Transverse colon (tissue), 4 donors: ENCODE measurements at regions not wholly inside any gene's neighbourhood (a gene's known extent, or its start where the extent isn't known, plus 50 kb on each side); places are given as distances from the start of the nearest gene placed in this dataset.

Experiments used
- DNase-seq: peaks from one replicate; pipeline ENCODE4 v3.0.0-alpha.2; 2019
- H3K27ac ChIP-seq, 4 donors: fragments of 200-600 bp; sonication (generic); 2 replicates each; pipeline ENCODE4 v1.5.1; 2016 to 2018; ENCODE audit warnings: inconsistent platforms in 4 of 4
- H3K27me3 ChIP-seq: fragments of 200-600 bp; sonication (generic); 2 replicates; pipeline ENCODE4 v1.5.1; 2017; ENCODE audit warnings: inconsistent platforms
- H3K36me3 ChIP-seq, 4 donors: fragments of 200-600 bp; sonication (generic); 2 replicates each; pipeline ENCODE4 v1.5.1; 2017 to 2019; ENCODE audit warnings: inconsistent platforms in 4 of 4
- H3K4me1 ChIP-seq, 4 donors: fragments of 200-600 bp; sonication (generic); 2 replicates each; pipeline ENCODE4 v1.5.1; 2017 to 2020; ENCODE audit warnings: inconsistent platforms in 4 of 4
- H3K4me3 ChIP-seq, 4 donors: fragments of 200-600 bp; sonication (generic); 1 replicate in 1 of 4; 2 replicates in 3 of 4; pipeline versions ENCODE4 v1.5.1 to v1.6.1; 2017 to 2019; ENCODE audit warnings: inconsistent platforms in 4 of 4
- H3K9me3 ChIP-seq, 2 donors: fragments of 200-600 bp; sonication (generic); 2 replicates each; pipeline ENCODE4 v1.5.1; 2017 to 2019; ENCODE audit warnings: inconsistent platforms in 2 of 2
- EP300 ChIP-seq: sonication (generic); formaldehyde crosslinking; IDR thresholded peaks from one replicate; pipeline ENCODE4 v1.6.1; 2017; ENCODE audit warnings: antibody characterized with exemption, low read depth
- POLR2A ChIP-seq: fragments of 450-650 bp; IDR thresholded peaks from one replicate; pipeline ENCODE4 v1.6.1; 2016; ENCODE audit warnings: antibody characterized with exemption, mild to moderate bottlenecking, moderate library complexity
- POLR2AphosphoS5 ChIP-seq, 3 donors: sonication (generic); formaldehyde crosslinking; IDR thresholded peaks; one replicate each; pipeline ENCODE4 v1.6.1; 2016; ENCODE audit warnings: antibody characterized with exemption in 3 of 3
- WGBS, 2 donors: methylation state at CpG; one replicate each; pipeline ENCODE4 v1.1.5; 2018; ENCODE audit warnings: low coverage in 1 of 2; 5-methylcytosine and 5-hydroxymethylcytosine counted together
- in situ Hi-C, 4 donors: fragments of 200-750 bp; cut with MboI; loops; one replicate each; pipeline versions ENCODE4 v1.15.0 to v1.15.1; 2017; ENCODE audit warnings: low sequenced_read_pairs in 3 of 4, low pct_ligation_motif_present in 1 of 4, low pct_unique_long_range_greater_than_20kb in 1 of 4
- intact Hi-C: fragments of 100-400 bp; cut with DNase I; formaldehyde crosslinking; loops from one replicate; pipeline ENCODE4 v1.15.1; 2023; ENCODE audit warnings: low total_unique reads
- TF ChIP-seq, protein P1 (sequence below), 5 experiments: fragments of 200-600 bp in 3 of 5; fragments of 450-650 bp in 2 of 5; sonication (generic) in 3 of 5; IDR thresholded peaks; 1 replicate in 2 of 5; 2 replicates in 3 of 5; pipeline ENCODE4 v1.5.1; 2016 to 2017; ENCODE audit warnings: antibody characterized with exemption in 5 of 5, inconsistent platforms in 3 of 5, mild to moderate bottlenecking in 2 of 5, moderate library complexity in 1 of 5

GRCh38 chr5:170451747-170452365 lies 52.0 kb upstream of the KCNIP1 start:
- intact Hi-C loops = no loop called here
- in situ Hi-C loops = loop anchor here in 1 of 4 donors (10.0 kb wide), 1 partner anchor 173 kb away; no protein-coding TSS in a partner anchor
- no peak overlapping the region for H3K4me3 ChIP-seq

GRCh38 chr5:170450061-170450669 lies 53.7 kb upstream of the KCNIP1 start:
- no peak overlapping the region for H3K4me3 ChIP-seq
- intact Hi-C loops = no loop called here
- no peak overlapping the region for H3K27ac ChIP-seq
- 67% methylated on average over 9 of the region's 9 CpGs; no CpG with 5 or more reads in 1 of the 2 donors for WGBS, 2 donors
- DNase-seq = no peak
- H3K27me3 ChIP-seq = no peaks in the 10 kb centered on the region
- TF ChIP-seq, protein P1, sequence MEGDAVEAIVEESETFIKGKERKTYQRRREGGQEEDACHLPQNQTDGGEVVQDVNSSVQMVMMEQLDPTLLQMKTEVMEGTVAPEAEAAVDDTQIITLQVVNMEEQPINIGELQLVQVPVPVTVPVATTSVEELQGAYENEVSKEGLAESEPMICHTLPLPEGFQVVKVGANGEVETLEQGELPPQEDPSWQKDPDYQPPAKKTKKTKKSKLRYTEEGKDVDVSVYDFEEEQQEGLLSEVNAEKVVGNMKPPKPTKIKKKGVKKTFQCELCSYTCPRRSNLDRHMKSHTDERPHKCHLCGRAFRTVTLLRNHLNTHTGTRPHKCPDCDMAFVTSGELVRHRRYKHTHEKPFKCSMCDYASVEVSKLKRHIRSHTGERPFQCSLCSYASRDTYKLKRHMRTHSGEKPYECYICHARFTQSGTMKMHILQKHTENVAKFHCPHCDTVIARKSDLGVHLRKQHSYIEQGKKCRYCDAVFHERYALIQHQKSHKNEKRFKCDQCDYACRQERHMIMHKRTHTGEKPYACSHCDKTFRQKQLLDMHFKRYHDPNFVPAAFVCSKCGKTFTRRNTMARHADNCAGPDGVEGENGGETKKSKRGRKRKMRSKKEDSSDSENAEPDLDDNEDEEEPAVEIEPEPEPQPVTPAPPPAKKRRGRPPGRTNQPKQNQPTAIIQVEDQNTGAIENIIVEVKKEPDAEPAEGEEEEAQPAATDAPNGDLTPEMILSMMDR (IDR thresholded peaks at IDR 0.05) = no peak
- TF ChIP-seq POLR2AphosphoS5 (IDR thresholded peaks at IDR 0.05) = no peak
- TF ChIP-seq POLR2A = no peak
- no peak for TF ChIP-seq EP300
- in situ Hi-C loops = loop anchor here in 1 of 4 donors (10.0 kb wide), 1 partner anchor 175 kb away; no protein-coding TSS in a partner anchor
- H3K4me1 ChIP-seq = no peaks in the 10 kb centered on the region
- H3K9me3 ChIP-seq = no peaks in the 10 kb centered on the region
- no peaks in the 10 kb centered on the region for H3K36me3 ChIP-seq

More at GRCh38 chr5:170451747-170452365, 52.0 kb upstream of the KCNIP1 start:
- TF ChIP-seq POLR2AphosphoS5 (IDR thresholded peaks at IDR 0.05) = no peak
- TF ChIP-seq, protein P1 (IDR thresholded peaks at IDR 0.05) = no peak
- TF ChIP-seq EP300 = no peak
- no peak for TF ChIP-seq POLR2A
- Histone ChIP-seq H3K9me3 (no peaks in the 10 kb centered on the region), H3K27me3 (no peaks in the 10 kb centered on the region), H3K27ac (no peak overlapping the region), H3K4me1 (no peaks in the 10 kb centered on the region), H3K36me3 (no peaks in the 10 kb centered on the region)
- no peak for DNase-seq
- WGBS, 2 donors = 75 to 80% methylated on average over 3 to 8 of the region's 8 CpGs

- H3K27ac ChIP-seq = no peak overlapping the region
- H3K4me1 ChIP-seq = no peaks in the 10 kb centered on the region
- in situ Hi-C loops (loop anchor here in 1 of 4 donors (25.0 kb wide), 1 partner anchor 163 kb away; no protein-coding TSS in a partner anchor), intact Hi-C loops (no loop called here)
- 80% methylated on average over 2 of the region's 2 CpGs; no CpG with 5 or more reads in 1 of the 2 donors for WGBS, 2 donors
- no peak for DNase-seq
- H3K36me3 ChIP-seq = no peaks in the 10 kb centered on the region
- H3K27me3 ChIP-seq = no peaks in the 10 kb centered on the region
- H3K4me3 ChIP-seq = no peak overlapping the region
- H3K9me3 ChIP-seq = no peaks in the 10 kb centered on the region
- TF ChIP-seq EP300 (no peak), POLR2AphosphoS5 (IDR thresholded peaks at IDR 0.05) (no peak), POLR2A (no peak)
- TF ChIP-seq, protein P1 (IDR thresholded peaks at IDR 0.05) = no peak
Measured at GRCh38 chr5:170449232-170449631, 54.6 kb upstream of the KCNIP1 start.

DNA sequence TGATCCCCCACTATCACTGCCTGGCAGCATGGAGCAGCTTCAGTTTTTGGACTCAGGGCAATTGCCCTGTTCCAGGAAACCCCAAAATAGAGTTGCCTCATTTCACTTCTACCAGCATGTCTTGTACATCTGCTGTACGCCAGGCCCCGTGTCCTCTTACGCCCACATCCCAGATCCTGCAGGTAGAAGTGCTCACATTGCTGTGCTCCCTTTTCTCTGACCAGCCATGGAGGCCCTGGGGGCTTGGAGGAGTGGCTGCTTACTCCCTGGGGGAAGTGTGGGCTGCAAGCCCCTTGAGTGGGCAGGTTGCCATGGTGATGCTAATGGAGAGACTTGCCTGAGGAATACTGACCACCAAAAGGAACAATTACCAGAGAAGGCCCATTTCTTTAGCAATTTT lies 55.6 kb upstream of the KCNIP1 start:
- no peak for DNase-seq
- WGBS, 2 donors = 73 to 96% methylated on average over 3 of the region's 3 CpGs
- no peaks in the 10 kb centered on the region for H3K9me3 ChIP-seq
- H3K4me3 ChIP-seq = no peak overlapping the region
- no peaks in the 10 kb centered on the region for H3K4me1 ChIP-seq
- intact Hi-C loops = no loop called here
- in situ Hi-C loops = loop anchor here in 1 of 4 donors (25.0 kb wide), 1 partner anchor 164 kb away; no protein-coding TSS in a partner anchor
- H3K27me3 ChIP-seq = no peaks in the 10 kb centered on the region
- no peak for TF ChIP-seq POLR2A
- TF ChIP-seq, protein P1 (IDR thresholded peaks at IDR 0.05) = no peak
- TF ChIP-seq EP300 = no peak
- TF ChIP-seq POLR2AphosphoS5 (IDR thresholded peaks at IDR 0.05) = no peak
- no peaks in the 10 kb centered on the region for H3K36me3 ChIP-seq
- H3K27ac ChIP-seq = no peak overlapping the region
